B cell (primary cell): ENCODE measurements at regions not wholly inside any gene's neighbourhood (a gene's known extent, or its start where the extent isn't known, plus 50 kb on each side); places are given as distances from the start of the nearest gene placed in this dataset.

Source experiments
- ATAC-seq: fragments of 200-7000 bp; cut with Tn5 transposase; one replicate; pipeline ENCODE4 v1.10.0; 2021; ENCODE audit warnings: low read depth, mild to moderate bottlenecking, moderate number of reproducible peaks, moderate library complexity
- CTCF ChIA-PET: fragments of 350-600 bp; sonication (Branson Sonifier 250); formaldehyde crosslinking; loops from one replicate; lab custom pipeline; 2021; ENCODE audit warnings: antibody characterized with exemption, inconsistent platforms; lab: Charles Lee
- POLR2A ChIA-PET: fragments of 350-600 bp; sonication (Branson Sonifier 250); formaldehyde crosslinking; loops from one replicate; lab custom pipeline; 2021; ENCODE audit warnings: antibody characterized with exemption; lab: Charles Lee
- DNase-seq: peaks from one replicate; pipeline ENCODE4 v3.0.0; 2013
- H2AFZ ChIP-seq: 2 replicates; pipeline ENCODE4 v1.6.1; 2012; ENCODE audit warnings: mild to moderate bottlenecking, low read depth, low read length; ENCODE audit not compliant: insufficient read depth, poor library complexity, severe bottlenecking
- H3K27ac ChIP-seq, 2 donors: 1 replicate in 1 of 2; 2 replicates in 1 of 2; pipeline ENCODE4 v1.5.1; 2012 to 2013; ENCODE audit warnings: low read length in 2 of 2, mild to moderate bottlenecking in 2 of 2, moderate library complexity in 1 of 2
- H3K27me3 ChIP-seq, 4 experiments: fragments of 200-600 bp in 1 of 4; sonication (generic) in 1 of 4; replicated peaks in 1 of 4; 1 replicate in 2 of 4; 2 replicates in 2 of 4; pipeline versions ENCODE4 v1.6.1 to v1.7.0; 2013 to 2016; ENCODE audit warnings: low read length in 3 of 4, mild to moderate bottlenecking in 2 of 4, mixed read lengths in 1 of 4, moderate library complexity in 1 of 4; ENCODE audit not compliant: insufficient read depth in 4 of 4, control insufficient read depth in 3 of 4; ENCODE audit errors: control extremely low read depth in 1 of 4
- H3K36me3 ChIP-seq, 2 experiments: replicated peaks in 1 of 2; 1 replicate in 1 of 2; 2 replicates in 1 of 2; pipeline versions ENCODE4 v1.6.1 to v1.7.1; 2013; ENCODE audit warnings: low read length in 1 of 2; ENCODE audit not compliant: insufficient read depth in 2 of 2, control insufficient read depth in 1 of 2; ENCODE audit errors: control extremely low read depth in 1 of 2, extremely low read depth in 1 of 2
- H3K4me1 ChIP-seq, 2 donors: fragments of 200-600 bp in 1 of 2; sonication (generic) in 1 of 2; 1 replicate in 1 of 2; 2 replicates in 1 of 2; pipeline versions ENCODE4 v1.5.1 to v1.6.1; 2013 to 2017; ENCODE audit warnings: low read length in 2 of 2; ENCODE audit not compliant: control insufficient read depth in 2 of 2, insufficient read depth in 2 of 2
- H3K4me2 ChIP-seq: replicated peaks from 2 replicates; pipeline ENCODE3; 2012; ENCODE audit warnings: mild to moderate bottlenecking, low read depth, low read length; ENCODE audit not compliant: poor library complexity, severe bottlenecking
- H3K4me3 ChIP-seq, 5 experiments: fragments of 200-600 bp in 1 of 5; sonication (generic) in 1 of 5; 1 replicate in 3 of 5; 2 replicates in 2 of 5; pipeline versions ENCODE4 v1.5.1 to v1.7.0; 2011 to 2016; ENCODE audit warnings: low read length in 4 of 5, mild to moderate bottlenecking in 4 of 5, low read depth in 2 of 5, control low read depth in 1 of 5, moderate library complexity in 1 of 5; ENCODE audit not compliant: insufficient read depth in 1 of 5; ENCODE audit errors: control extremely low read depth in 1 of 5, extremely low read depth in 1 of 5
- H3K79me2 ChIP-seq: fragments of 200-600 bp; sonication (generic); one replicate; pipeline ENCODE4 v1.6.0; 2016; ENCODE audit warnings: low read length; ENCODE audit not compliant: control insufficient read depth, insufficient read depth
- H3K9ac ChIP-seq: fragments of 200-600 bp; sonication (generic); 2 replicates; pipeline ENCODE4 v1.6.1; 2017; ENCODE audit warnings: mild to moderate bottlenecking, low read length, moderate library complexity
- H3K9me3 ChIP-seq, 3 donors: one replicate each; pipeline versions ENCODE4 v1.6.1 to v1.7.1; 2013; ENCODE audit warnings: low read length in 2 of 3; ENCODE audit not compliant: control insufficient read depth in 2 of 3, insufficient read depth in 1 of 3; ENCODE audit errors: control extremely low read depth in 1 of 3
- H4K20me1 ChIP-seq: 2 replicates; pipeline ENCODE4 v1.6.0; 2012; ENCODE audit warnings: mild to moderate bottlenecking, low read length; ENCODE audit not compliant: insufficient read depth, control insufficient read depth, poor library complexity, severe bottlenecking
- H3K27ac Mint-ChIP-seq: one replicate; pipeline ENCODE4 v1.8.0; 2021; ENCODE audit warnings: mixed read lengths
- H3K27me3 Mint-ChIP-seq: one replicate; pipeline ENCODE4 v1.8.0; 2021; ENCODE audit warnings: mixed read lengths
- H3K4me1 Mint-ChIP-seq: one replicate; pipeline ENCODE4 v1.8.0; 2021; ENCODE audit warnings: mixed read lengths
- H3K4me3 Mint-ChIP-seq: one replicate; pipeline ENCODE4 v1.8.0; 2021; ENCODE audit warnings: mixed read lengths
- H3K9me3 Mint-ChIP-seq: one replicate; pipeline ENCODE4 v1.8.0; 2022; ENCODE audit warnings: mixed read lengths; ENCODE audit not compliant: insufficient read depth
- EZH2 ChIP-seq: IDR thresholded peaks from 2 replicates; pipeline ENCODE4 v1.6.1; 2012; ENCODE audit warnings: borderline replicate concordance, low read depth, mild to moderate bottlenecking, moderate library complexity, low read length; ENCODE audit not compliant: insufficient read depth, poor library complexity, severe bottlenecking
- WGBS: methylation state at CpG from one replicate; pipeline ENCODE4 v1.1.5; 2013; ENCODE audit warnings: missing lambda C conversion rate; ENCODE audit not compliant: insufficient coverage; 5-methylcytosine and 5-hydroxymethylcytosine counted together
- intact Hi-C: fragments of 100-400 bp; cut with micrococcal nuclease; formaldehyde crosslinking; loops from one replicate; pipeline ENCODE4 v1.10.0; 2022
- TF ChIP-seq, protein P1 (sequence below): fragments of 200-600 bp; IDR thresholded peaks from one replicate; pipeline ENCODE4 v1.8.0; 2022; ENCODE audit warnings: antibody characterized with exemption, mild to moderate bottlenecking

DNA sequence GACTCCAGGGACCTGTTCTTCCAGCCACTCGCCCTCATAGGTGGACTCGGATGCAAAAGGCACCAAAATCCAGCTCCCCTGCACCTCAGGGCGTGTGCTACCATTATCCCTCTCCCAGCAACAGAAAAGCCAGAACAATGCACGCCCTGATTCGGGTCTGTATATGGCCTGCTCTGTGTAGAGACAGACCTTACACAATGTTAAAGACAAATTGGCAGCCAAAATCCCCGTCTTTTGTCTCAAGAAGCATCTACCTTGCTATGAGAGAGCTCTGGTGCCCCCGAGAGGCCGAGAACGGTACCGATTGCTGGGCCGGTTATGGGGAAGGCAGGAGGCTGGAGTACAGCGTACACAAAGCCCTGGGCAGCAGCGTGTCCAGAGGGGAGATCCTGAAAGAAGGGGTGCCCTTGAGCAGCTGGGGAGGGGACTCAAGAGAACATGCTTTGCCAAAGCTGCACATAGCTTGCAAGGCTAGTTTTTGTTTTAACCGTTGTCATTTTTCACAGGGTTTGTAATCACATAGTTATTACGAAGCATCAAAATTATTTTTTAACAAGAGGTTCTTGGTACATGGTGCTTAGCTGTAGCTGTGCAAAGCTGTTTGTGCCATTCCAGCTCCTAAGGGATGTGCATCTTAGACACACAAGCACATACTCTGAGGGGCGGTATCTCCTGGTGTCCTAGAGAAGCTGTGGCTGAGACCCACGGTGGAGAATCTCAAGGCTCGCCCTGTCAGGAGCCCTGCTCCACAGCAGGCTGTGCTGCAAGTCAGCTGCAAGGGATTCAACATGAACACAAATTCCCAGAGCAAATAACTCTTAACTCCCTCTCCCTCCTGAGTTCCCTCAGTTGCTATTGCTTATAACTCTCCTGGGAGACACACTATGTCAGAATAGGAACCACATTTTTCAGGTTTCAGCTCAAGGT is 461.5 kb upstream of the PPP2R3A start:
- Histone ChIP-seq H3K4me3 (no peak overlapping the region), H3K27me3 (no peaks in the 10 kb centered on the region), H3K4me2 (peak overlapping the region; percentile 30), H3K36me3 (no peaks in the 10 kb centered on the region), H2AFZ (peak overlapping the region; percentile 11), H3K9me3 (no peaks in the 10 kb centered on the region), H3K79me2 (no peaks in the 10 kb centered on the region), H4K20me1 (no peaks in the 10 kb centered on the region), H3K4me1 (peaks cover 4% of the 10 kb centered on the region in 2 donors), H3K9ac (no peak overlapping the region), H3K27ac (no peak overlapping the region)
- ChIA-PET POLR2A (no interaction called here), CTCF (interaction anchor here (0.7 to 4.6 kb wide), 6 partner anchors 27 to 903 kb away, joined by 3 to 61 read pairs (median 3); partner anchors contain the start of gene EPHB1)
- TF ChIP-seq EZH2 = no peak
- TF ChIP-seq, protein P1, sequence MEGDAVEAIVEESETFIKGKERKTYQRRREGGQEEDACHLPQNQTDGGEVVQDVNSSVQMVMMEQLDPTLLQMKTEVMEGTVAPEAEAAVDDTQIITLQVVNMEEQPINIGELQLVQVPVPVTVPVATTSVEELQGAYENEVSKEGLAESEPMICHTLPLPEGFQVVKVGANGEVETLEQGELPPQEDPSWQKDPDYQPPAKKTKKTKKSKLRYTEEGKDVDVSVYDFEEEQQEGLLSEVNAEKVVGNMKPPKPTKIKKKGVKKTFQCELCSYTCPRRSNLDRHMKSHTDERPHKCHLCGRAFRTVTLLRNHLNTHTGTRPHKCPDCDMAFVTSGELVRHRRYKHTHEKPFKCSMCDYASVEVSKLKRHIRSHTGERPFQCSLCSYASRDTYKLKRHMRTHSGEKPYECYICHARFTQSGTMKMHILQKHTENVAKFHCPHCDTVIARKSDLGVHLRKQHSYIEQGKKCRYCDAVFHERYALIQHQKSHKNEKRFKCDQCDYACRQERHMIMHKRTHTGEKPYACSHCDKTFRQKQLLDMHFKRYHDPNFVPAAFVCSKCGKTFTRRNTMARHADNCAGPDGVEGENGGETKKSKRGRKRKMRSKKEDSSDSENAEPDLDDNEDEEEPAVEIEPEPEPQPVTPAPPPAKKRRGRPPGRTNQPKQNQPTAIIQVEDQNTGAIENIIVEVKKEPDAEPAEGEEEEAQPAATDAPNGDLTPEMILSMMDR = peak; percentile 51
- WGBS = 40% methylated on average over 16 of the region's 18 CpGs
- H3K4me1 Mint-ChIP-seq = peaks cover 16% of the 10 kb centered on the region
- peaks cover 3% of the 10 kb centered on the region for H3K9me3 Mint-ChIP-seq
- H3K27ac Mint-ChIP-seq = no peak overlapping the region
- intact Hi-C loops = no loop called here
- peaks cover 7% of the 10 kb centered on the region for H3K27me3 Mint-ChIP-seq
- peak; percentile 55 for DNase-seq
- H3K4me3 Mint-ChIP-seq = peak overlapping the region; percentile 0
- peak; percentile 33 for ATAC-seq
